Cardiac fibroblast (primary cell): ENCODE measurements at regions not wholly inside any gene's neighbourhood (a gene's known extent, or its start where the extent isn't known, plus 50 kb on each side); places are given as distances from the start of the nearest gene placed in this dataset.

Experiments used
- DNase-seq, 2 donors: peaks; one replicate each; pipeline versions ENCODE4 v3.0.0 to v3.0.0-alpha.2; 2010; ENCODE audit warnings: low read depth in 2 of 2
- H3K4me3 ChIP-seq, 2 donors: replicated peaks in 1 of 2; 1 replicate in 1 of 2; 2 replicates in 1 of 2; pipeline ENCODE4 v1.5.1; 2011; ENCODE audit warnings: low read depth in 2 of 2, low read length in 2 of 2, mild to moderate bottlenecking in 2 of 2, moderate library complexity in 1 of 2
- CTCF ChIP-seq: IDR thresholded peaks from one replicate; pipeline ENCODE4 v1.5.1; 2011; ENCODE audit warnings: low read depth, mild to moderate bottlenecking, low read length, inconsistent platforms

GRCh38 chr1:193480755-193481154 lies 294.3 kb upstream of the B3GALT2 start:
- no peak for DNase-seq
- no peak for TF ChIP-seq CTCF
- no peak overlapping the region for H3K4me3 ChIP-seq

GRCh38 chr1:193479187-193479586 lies 292.8 kb upstream of the B3GALT2 start:
- DNase-seq = no peak
- no peak overlapping the region for H3K4me3 ChIP-seq
- TF ChIP-seq CTCF = no peak

- H3K4me3 ChIP-seq = no peak overlapping the region
- TF ChIP-seq CTCF = no peak
- DNase-seq = no peak
Observed at GRCh38 chr1:193476748-193477147, 290.3 kb upstream of the B3GALT2 start.

GRCh38 chr1:193473932-193474331 lies 287.5 kb upstream of the B3GALT2 start:
- no peak overlapping the region for H3K4me3 ChIP-seq
- DNase-seq = no peak
- no peak for TF ChIP-seq CTCF

- no peak for TF ChIP-seq CTCF
- no peak overlapping the region for H3K4me3 ChIP-seq
- DNase-seq = no peak
Observed at GRCh38 chr1:193472838-193473398, 286.5 kb upstream of the B3GALT2 start.

- DNase-seq = no peak
Observed at GRCh38 chr1:193472430-193472829, 286.0 kb upstream of the B3GALT2 start.

More at GRCh38 chr1:193472430-193472829, 286.0 kb upstream of the B3GALT2 start:
- no peak overlapping the region for H3K4me3 ChIP-seq
- no peak for TF ChIP-seq CTCF
